Fibroblast of pulmonary artery (primary cell): ENCODE measurements at regions not wholly inside any gene's neighbourhood (a gene's known extent, or its start where the extent isn't known, plus 50 kb on each side); places are given as distances from the start of the nearest gene placed in this dataset.

ENCODE experiments used
- DNase-seq: peaks from one replicate; pipeline ENCODE4 v3.0.0-alpha.2; 2010; ENCODE audit warnings: low read depth
- H3K4me3 ChIP-seq: replicated peaks from 2 replicates; pipeline ENCODE4 v1.5.1; 2011; ENCODE audit warnings: low read depth, mild to moderate bottlenecking, control low read depth, low read length, moderate library complexity
- CTCF ChIP-seq: IDR thresholded peaks from 2 replicates; pipeline ENCODE4 v1.5.1; 2011; ENCODE audit warnings: mild to moderate bottlenecking, control low read depth, low read length, inconsistent platforms; ENCODE audit errors: missing control alignments

- no peak overlapping the region for H3K4me3 ChIP-seq
- DNase-seq: no peak
- no peak for TF ChIP-seq CTCF
Observed at GRCh38 chr12:111194703-111195051, 174.2 kb downstream of the PHETA1 start.

- DNase-seq: no peak
- H3K4me3 ChIP-seq: no peak overlapping the region
- no peak for TF ChIP-seq CTCF
Observed at GRCh38 chr12:111193977-111194702, 174.8 kb downstream of the PHETA1 start.

- TF ChIP-seq CTCF: no peak
- DNase-seq: no peak
- no peak overlapping the region for H3K4me3 ChIP-seq
Observed at GRCh38 chr12:111193496-111193895, 175.4 kb downstream of the PHETA1 start.

GRCh38 chr12:111193067-111193466, 175.8 kb downstream of the PHETA1 start:
- TF ChIP-seq CTCF: no peak
- no peak for DNase-seq
- no peak overlapping the region for H3K4me3 ChIP-seq

- DNase-seq: no peak
- no peak for TF ChIP-seq CTCF
Observed at GRCh38 chr12:111192647-111193046, 176.2 kb downstream of the PHETA1 start.

GRCh38 chr12:111190741-111191526, 178.0 kb downstream of the PHETA1 start:
- no peak for TF ChIP-seq CTCF
- H3K4me3 ChIP-seq: no peak overlapping the region
- DNase-seq: no peak

More at GRCh38 chr12:111192647-111193046, 176.2 kb downstream of the PHETA1 start:
- H3K4me3 ChIP-seq: no peak overlapping the region
